GM12892 (cell line): ENCODE measurements at regions not wholly inside any gene's neighbourhood (a gene's known extent, or its start where the extent isn't known, plus 50 kb on each side); places are given as distances from the start of the nearest gene placed in this dataset.

Experiments
- POLR2A ChIP-seq: IDR thresholded peaks from 2 replicates; pipeline ENCODE4 v1.6.1; 2011; ENCODE audit warnings: low read depth, low read length, control low read depth
- POLR2AphosphoS5 ChIP-seq: IDR thresholded peaks from 2 replicates; pipeline ENCODE4 v1.6.1; 2011; ENCODE audit warnings: low read depth, low read length, control low read depth
- TAF1 ChIP-seq: IDR thresholded peaks from 2 replicates; pipeline ENCODE4 v1.6.1; 2011; ENCODE audit warnings: low read depth, mild to moderate bottlenecking, control low read depth, low read length, borderline replicate concordance

GRCh38 chr10:130889240-130889639 lies 422.3 kb downstream of the TCERG1L start:
- TF ChIP-seq POLR2A (no peak), POLR2AphosphoS5 (no peak), TAF1 (no peak)
